Brain microvascular endothelial cell (primary cell): ENCODE measurements at regions not wholly inside any gene's neighbourhood (a gene's known extent, or its start where the extent isn't known, plus 50 kb on each side); places are given as distances from the start of the nearest gene placed in this dataset.

ENCODE experiments used
- DNase-seq: peaks from one replicate; pipeline ENCODE4 v3.0.0-alpha.2; 2020
- H3K27ac ChIP-seq: fragments of 250-450 bp; sonication (Bioruptor Pico); 2 replicates; pipeline ENCODE4 v1.5.1; 2020; ENCODE audit warnings: mild to moderate bottlenecking, moderate library complexity
- H3K27me3 ChIP-seq: fragments of 250-450 bp; sonication (Bioruptor Pico); replicated peaks from 2 replicates; pipeline ENCODE4 v1.5.1; 2020; ENCODE audit warnings: mild to moderate bottlenecking
- H3K36me3 ChIP-seq: fragments of 250-450 bp; sonication (Bioruptor Pico); replicated peaks from 2 replicates; pipeline ENCODE4 v1.5.1; 2020; ENCODE audit warnings: mild to moderate bottlenecking
- H3K4me3 ChIP-seq: 2 replicates; pipeline ENCODE4 v1.5.1; 2011; ENCODE audit warnings: low read depth, mild to moderate bottlenecking, control low read depth, low read length, moderate library complexity
- CTCF ChIP-seq: IDR thresholded peaks from 2 replicates; pipeline ENCODE4 v1.5.1; 2011; ENCODE audit warnings: low read depth, mild to moderate bottlenecking, moderate library complexity, low read length, control low read depth, inconsistent platforms; ENCODE audit errors: missing control alignments
- in situ Hi-C: cut with HindIII; loops from 2 replicates; pipeline ENCODE4 v1.10.0; 2017; ENCODE audit warnings: low sequenced_read_pairs, low pct_ligation_motif_present

- Histone ChIP-seq H3K27me3 (no peaks in the 10 kb centered on the region), H3K4me3 (no peak overlapping the region), H3K27ac (no peak overlapping the region), H3K36me3 (no peaks in the 10 kb centered on the region)
- TF ChIP-seq CTCF = no peak
- in situ Hi-C loops = no loop called here
- DNase-seq = no peak
Observed at GRCh38 chr5:56321236-56321881, 88.2 kb upstream of the ANKRD55 start.

- in situ Hi-C loops = no loop called here
- Histone ChIP-seq H3K4me3 (no peak overlapping the region), H3K27me3 (no peaks in the 10 kb centered on the region), H3K36me3 (no peaks in the 10 kb centered on the region), H3K27ac (no peak overlapping the region)
- TF ChIP-seq CTCF = no peak
- no peak for DNase-seq
Observed at GRCh38 chr5:56320686-56321085, 87.6 kb upstream of the ANKRD55 start.

GRCh38 chr5:56319526-56320181 lies 86.5 kb upstream of the ANKRD55 start:
- in situ Hi-C loops = no loop called here
- TF ChIP-seq CTCF = no peak
- Histone ChIP-seq H3K4me3 (no peak overlapping the region), H3K27me3 (no peaks in the 10 kb centered on the region), H3K27ac (no peak overlapping the region), H3K36me3 (no peaks in the 10 kb centered on the region)
- DNase-seq = no peak

GRCh38 chr5:56317923-56318561 lies 84.9 kb upstream of the ANKRD55 start:
- no peak overlapping the region for H3K27ac ChIP-seq
- no peak overlapping the region for H3K4me3 ChIP-seq
- in situ Hi-C loops = no loop called here
- H3K27me3 ChIP-seq = no peaks in the 10 kb centered on the region
- no peak for DNase-seq
- H3K36me3 ChIP-seq = no peaks in the 10 kb centered on the region
- no peak for TF ChIP-seq CTCF

- no peak overlapping the region for H3K27ac ChIP-seq
- in situ Hi-C loops = no loop called here
- no peak for DNase-seq
Observed at GRCh38 chr5:56316299-56316994, 83.3 kb upstream of the ANKRD55 start.

More at GRCh38 chr5:56316299-56316994, 83.3 kb upstream of the ANKRD55 start:
- no peaks in the 10 kb centered on the region for H3K27me3 ChIP-seq
- no peak for TF ChIP-seq CTCF
- H3K36me3 ChIP-seq = no peaks in the 10 kb centered on the region
- H3K4me3 ChIP-seq = no peak overlapping the region
